ENCODE measurements at regions not wholly inside any gene's neighbourhood (a gene's known extent, or its start where the extent isn't known, plus 50 kb on each side); places are given as distances from the start of the nearest gene placed in this dataset.
"Not testable (repeated sequence)": the region's sequence is repeated elsewhere in the genome, so short reads cannot be mapped to it uniquely, and the experiment has no call there.

- H3K23ac ChIP-seq (ENCODE audit: low read depth, low read length, poor library complexity): no peak overlapping the region
- H4K91ac ChIP-seq (ENCODE audit: low read depth, low read length, poor library complexity): no peak overlapping the region
- H3K14ac ChIP-seq (ENCODE audit: low read length): no peak overlapping the region
- no peak overlapping the region for H2AFZ ChIP-seq (ENCODE audit: low read length)
- H3K18ac ChIP-seq (ENCODE audit: low read length): no peak overlapping the region
- H3K4me1 ChIP-seq (ENCODE audit: control insufficient read depth in 2 of 2, insufficient read depth in 1 of 2, low read depth in 1 of 2, low read length in 2 of 2): no peaks in the 10 kb centered on the region
- H3K9ac ChIP-seq (ENCODE audit: low read depth, low read length, poor library complexity): no peak overlapping the region
- no peak overlapping the region for H2AK5ac ChIP-seq (ENCODE audit: low read depth, low read length)
- no peaks in the 10 kb centered on the region for H3K27me3 ChIP-seq (ENCODE audit: control insufficient read depth in 3 of 3, insufficient read depth in 3 of 3, low read depth in 1 of 3, low read length in 3 of 3)
- no peak overlapping the region for H2BK5ac ChIP-seq (ENCODE audit: low read length)
- WGBS, 2 donors (ENCODE audit: extremely low coverage in 2 of 2, insufficient read length in 2 of 2, insufficient replicate concordance in 1 of 2): no CpG with 5 or more reads among the region's 3 CpGs
- no peak overlapping the region for H3K4me2 ChIP-seq (ENCODE audit: insufficient read depth, low read length, poor library complexity, severe bottlenecking)
- H3K9me3 ChIP-seq (replicated peaks in 1 of 2; ENCODE audit: control insufficient read depth in 2 of 2, insufficient read depth in 1 of 2, low read depth in 1 of 2, low read length in 2 of 2): no peaks in the 10 kb centered on the region
- H4K8ac ChIP-seq (ENCODE audit: low read depth, low read length): no peak overlapping the region
- no peak overlapping the region for H2BK15ac ChIP-seq (ENCODE audit: low read length)
- no peak overlapping the region for H2BK120ac ChIP-seq (ENCODE audit: low read depth, low read length)
- H3K79me1 ChIP-seq (ENCODE audit: low read depth, low read length): no peaks in the 10 kb centered on the region
- H3K4me3 ChIP-seq (ENCODE audit: low read length in 2 of 2): no peak overlapping the region
- H3K4ac ChIP-seq (ENCODE audit: low read length): no peak overlapping the region
- no peaks in the 10 kb centered on the region for H3K36me3 ChIP-seq (replicated peaks in 1 of 2; ENCODE audit: control insufficient read depth in 2 of 2, insufficient read depth in 2 of 2, low read length in 2 of 2)
- DNase-seq (ENCODE audit: low spot score): no peak
- H2BK12ac ChIP-seq (ENCODE audit: low read length): no peak overlapping the region
- no peak overlapping the region for H3K27ac ChIP-seq (replicated peaks; ENCODE audit: low read length)
These were observed 140.4 kb upstream of the MAD2L1 start for GRCh38 chr4:120207021-120207420.

GRCh38 chr4:120202222-120202621, 135.6 kb upstream of the MAD2L1 start:
- Histone ChIP-seq H3K14ac (ENCODE audit: low read length) (no peak overlapping the region), H2AK5ac (ENCODE audit: low read depth, low read length) (no peak overlapping the region), H3K36me3 (replicated peaks in 1 of 2; ENCODE audit: control insufficient read depth in 2 of 2, insufficient read depth in 2 of 2, low read length in 2 of 2) (no peaks in the 10 kb centered on the region), H2AFZ (ENCODE audit: low read length) (no peak overlapping the region), H3K4me3 (ENCODE audit: low read length in 2 of 2) (no peak overlapping the region), H3K18ac (ENCODE audit: low read length) (no peak overlapping the region), H2BK5ac (ENCODE audit: low read length) (no peak overlapping the region), H4K91ac (ENCODE audit: low read depth, low read length, poor library complexity) (no peak overlapping the region), H3K27ac (replicated peaks; ENCODE audit: low read length) (no peak overlapping the region), H2BK15ac (ENCODE audit: low read length) (no peak overlapping the region), H3K79me1 (ENCODE audit: low read depth, low read length) (no peaks in the 10 kb centered on the region), H2BK12ac (ENCODE audit: low read length) (no peak overlapping the region), H3K4me1 (ENCODE audit: control insufficient read depth in 2 of 2, insufficient read depth in 1 of 2, low read depth in 1 of 2, low read length in 2 of 2) (no peaks in the 10 kb centered on the region), H3K9ac (ENCODE audit: low read depth, low read length, poor library complexity) (no peak overlapping the region), H4K8ac (ENCODE audit: low read depth, low read length) (no peak overlapping the region), H3K27me3 (ENCODE audit: control insufficient read depth in 3 of 3, insufficient read depth in 3 of 3, low read depth in 1 of 3, low read length in 3 of 3) (no peaks in the 10 kb centered on the region), H3K23ac (ENCODE audit: low read depth, low read length, poor library complexity) (no peak overlapping the region), H3K9me3 (replicated peaks in 1 of 2; ENCODE audit: control insufficient read depth in 2 of 2, insufficient read depth in 1 of 2, low read depth in 1 of 2, low read length in 2 of 2) (no peaks in the 10 kb centered on the region), H3K4me2 (ENCODE audit: insufficient read depth, low read length, poor library complexity, severe bottlenecking) (no peak overlapping the region), H3K4ac (ENCODE audit: low read length) (no peak overlapping the region), H2BK120ac (ENCODE audit: low read depth, low read length) (no peak overlapping the region)
- no CpG with 5 or more reads among the region's 2 CpGs for WGBS, 2 donors (ENCODE audit: extremely low coverage in 2 of 2, insufficient read length in 2 of 2, insufficient replicate concordance in 1 of 2)
- DNase-seq (ENCODE audit: low spot score): no peak

DNA sequence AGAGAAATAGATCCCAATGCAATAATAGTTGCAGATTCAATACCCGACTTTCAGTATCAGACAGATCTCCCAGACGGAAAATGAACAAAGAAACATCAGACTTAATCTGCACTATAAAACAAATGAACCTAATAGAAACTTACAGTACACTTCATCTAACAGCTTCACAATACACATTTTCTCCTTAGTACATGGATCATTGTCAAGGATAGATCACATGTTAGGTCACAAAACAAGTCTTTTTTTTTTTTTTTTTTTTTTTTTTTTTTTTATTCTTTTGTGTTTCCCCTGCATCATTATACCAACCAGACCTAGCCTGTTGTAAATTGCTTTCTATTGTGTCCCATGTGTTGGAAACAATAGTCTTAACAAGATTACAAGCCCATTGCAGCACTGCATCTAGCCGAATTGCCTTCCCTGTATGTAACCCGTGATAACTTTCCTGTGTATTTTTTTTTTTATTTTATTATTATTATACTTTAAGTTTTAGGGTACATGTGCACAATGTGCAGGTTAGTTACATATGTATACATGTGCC, 134.0 kb upstream of the MAD2L1 start:
- H3K14ac ChIP-seq (ENCODE audit: low read length); H2BK120ac ChIP-seq (ENCODE audit: low read depth, low read length); H3K23ac ChIP-seq (ENCODE audit: low read depth, low read length, poor library complexity); H3K27me3 ChIP-seq (ENCODE audit: control insufficient read depth in 3 of 3, insufficient read depth in 3 of 3, low read depth in 1 of 3, low read length in 3 of 3); H3K4ac ChIP-seq (ENCODE audit: low read length); H3K9ac ChIP-seq (ENCODE audit: low read depth, low read length, poor library complexity); H2AK5ac ChIP-seq (ENCODE audit: low read depth, low read length); H3K4me2 ChIP-seq (ENCODE audit: insufficient read depth, low read length, poor library complexity, severe bottlenecking); H2BK15ac ChIP-seq (ENCODE audit: low read length); H3K4me1 ChIP-seq (ENCODE audit: control insufficient read depth in 2 of 2, insufficient read depth in 1 of 2, low read depth in 1 of 2, low read length in 2 of 2); H4K8ac ChIP-seq (ENCODE audit: low read depth, low read length); H2AFZ ChIP-seq (ENCODE audit: low read length); H3K18ac ChIP-seq (ENCODE audit: low read length); H3K27ac ChIP-seq (replicated peaks; ENCODE audit: low read length); H3K9me3 ChIP-seq (replicated peaks in 1 of 2; ENCODE audit: control insufficient read depth in 2 of 2, insufficient read depth in 1 of 2, low read depth in 1 of 2, low read length in 2 of 2); H3K36me3 ChIP-seq (replicated peaks in 1 of 2; ENCODE audit: control insufficient read depth in 2 of 2, insufficient read depth in 2 of 2, low read length in 2 of 2); DNase-seq (ENCODE audit: low spot score); H3K4me3 ChIP-seq (ENCODE audit: low read length in 2 of 2); H4K91ac ChIP-seq (ENCODE audit: low read depth, low read length, poor library complexity); H2BK5ac ChIP-seq (ENCODE audit: low read length); H2BK12ac ChIP-seq (ENCODE audit: low read length); H3K79me1 ChIP-seq (ENCODE audit: low read depth, low read length): not testable (repeated sequence)
- whole genome bisulfite sequencing, 2 donors (ENCODE audit: extremely low coverage in 2 of 2, insufficient read length in 2 of 2, insufficient replicate concordance in 1 of 2): no CpG with 5 or more reads among the region's 4 CpGs

DNA sequence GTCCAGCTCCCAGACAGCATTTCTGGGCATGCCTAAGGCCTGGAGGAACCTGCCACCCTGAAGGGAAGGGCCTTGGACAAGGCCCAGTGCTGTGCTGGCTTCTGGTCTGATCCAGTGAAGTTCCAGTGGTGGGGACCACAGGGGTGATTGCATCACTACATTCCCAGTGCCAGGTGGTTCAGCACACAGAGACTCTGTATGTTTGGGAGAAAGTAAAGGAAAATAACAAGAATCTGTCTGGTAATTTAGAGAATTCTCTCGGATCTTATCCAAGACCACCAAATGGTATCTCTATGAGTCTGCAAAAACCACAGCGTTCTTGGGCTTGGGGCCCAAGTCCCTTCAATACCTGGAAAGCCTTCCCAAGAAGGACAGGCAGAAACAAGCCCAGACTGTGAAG, 131.8 kb upstream of the MAD2L1 start:
- no peaks in the 10 kb centered on the region for H3K36me3 ChIP-seq (replicated peaks in 1 of 2; ENCODE audit: control insufficient read depth in 2 of 2, insufficient read depth in 2 of 2, low read length in 2 of 2)
- H4K8ac ChIP-seq (ENCODE audit: low read depth, low read length): no peak overlapping the region
- no peak overlapping the region for H2BK5ac ChIP-seq (ENCODE audit: low read length)
- no peak overlapping the region for H3K23ac ChIP-seq (ENCODE audit: low read depth, low read length, poor library complexity)
- no peak overlapping the region for H2BK12ac ChIP-seq (ENCODE audit: low read length)
- H3K18ac ChIP-seq (ENCODE audit: low read length): peak overlapping the region; percentile 25
- H2AK5ac ChIP-seq (ENCODE audit: low read depth, low read length): no peak overlapping the region
- H3K27me3 ChIP-seq (ENCODE audit: control insufficient read depth in 3 of 3, insufficient read depth in 3 of 3, low read depth in 1 of 3, low read length in 3 of 3): no peaks in the 10 kb centered on the region
- no peak overlapping the region for H4K91ac ChIP-seq (ENCODE audit: low read depth, low read length, poor library complexity)
- no peak overlapping the region for H3K27ac ChIP-seq (replicated peaks; ENCODE audit: low read length)
- no peaks in the 10 kb centered on the region for H3K79me1 ChIP-seq (ENCODE audit: low read depth, low read length)
- no peak overlapping the region for H3K4me3 ChIP-seq (ENCODE audit: low read length in 2 of 2)
- no peak overlapping the region for H3K9ac ChIP-seq (ENCODE audit: low read depth, low read length, poor library complexity)
- H2BK15ac ChIP-seq (ENCODE audit: low read length): no peak overlapping the region
- H3K4ac ChIP-seq (ENCODE audit: low read length): no peak overlapping the region
- H3K9me3 ChIP-seq (replicated peaks in 1 of 2; ENCODE audit: control insufficient read depth in 2 of 2, insufficient read depth in 1 of 2, low read depth in 1 of 2, low read length in 2 of 2): peaks cover 0 to 3% of the 10 kb centered on the region in 2 donors
- no peak overlapping the region for H2BK120ac ChIP-seq (ENCODE audit: low read depth, low read length)
- peaks cover 0 to 2% of the 10 kb centered on the region in 2 donors for H3K4me1 ChIP-seq (ENCODE audit: control insufficient read depth in 2 of 2, insufficient read depth in 1 of 2, low read depth in 1 of 2, low read length in 2 of 2)
- no peak overlapping the region for H3K14ac ChIP-seq (ENCODE audit: low read length)
- H2AFZ ChIP-seq (ENCODE audit: low read length): peak overlapping the region; percentile 15
- no CpG with 5 or more reads among the region's 2 CpGs for WGBS, 2 donors (ENCODE audit: extremely low coverage in 2 of 2, insufficient read length in 2 of 2, insufficient replicate concordance in 1 of 2)
- no peak overlapping the region for H3K4me2 ChIP-seq (ENCODE audit: insufficient read depth, low read length, poor library complexity, severe bottlenecking)
- no peak for DNase-seq (ENCODE audit: low spot score)
